ENCODE measurements at regions not wholly inside any gene's neighbourhood (a gene's known extent, or its start where the extent isn't known, plus 50 kb on each side); places are given as distances from the start of the nearest gene placed in this dataset.
"Not testable (repeated sequence)": the region's sequence is repeated elsewhere in the genome, so short reads cannot be mapped to it uniquely, and the experiment has no call there.

DNA sequence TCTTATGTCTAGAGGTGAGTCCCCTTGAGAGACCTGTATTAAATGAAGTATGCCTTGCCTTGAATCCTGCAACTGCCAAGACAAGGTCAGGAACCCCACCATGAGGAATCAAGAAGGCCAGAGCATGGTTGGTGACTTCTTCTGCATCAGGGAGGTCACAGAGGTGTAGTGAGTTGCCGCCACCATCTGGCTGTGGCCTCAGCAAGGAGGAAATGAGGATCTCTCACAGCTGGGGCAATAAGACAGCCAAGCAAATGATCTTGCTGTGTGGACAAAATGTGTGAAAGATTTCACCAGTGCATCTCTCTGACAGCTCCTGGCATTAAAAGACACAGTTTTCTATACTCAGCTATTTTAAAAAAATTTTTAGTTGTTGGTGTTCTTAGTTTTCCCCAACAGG, 611.0 kb downstream of the DOK5 start:
- DNase-seq (ENCODE audit: extremely low spot score), result no peak
- Histone ChIP-seq H3K36me3 (no peaks in the 10 kb centered on the region), H3K27ac (replicated peaks in 1 of 4) (no peak overlapping the region), H3K9me3 (no peaks in the 10 kb centered on the region), H3K4me3 (no peak overlapping the region), H3K27me3 (no peaks in the 10 kb centered on the region), H3K4me1 (no peaks in the 10 kb centered on the region)
- intact Hi-C loops (cut with DNase I), result no loop called here
- 80% methylated on average over 1 of the region's 1 CpG for WGBS
- TF ChIP-seq POLR2A (IDR thresholded peaks at IDR 0.05; ENCODE audit: low read depth), result no peak
- TF ChIP-seq POLR2AphosphoS5 (IDR thresholded peaks at IDR 0.05), result no peak
- TF ChIP-seq, protein P1, sequence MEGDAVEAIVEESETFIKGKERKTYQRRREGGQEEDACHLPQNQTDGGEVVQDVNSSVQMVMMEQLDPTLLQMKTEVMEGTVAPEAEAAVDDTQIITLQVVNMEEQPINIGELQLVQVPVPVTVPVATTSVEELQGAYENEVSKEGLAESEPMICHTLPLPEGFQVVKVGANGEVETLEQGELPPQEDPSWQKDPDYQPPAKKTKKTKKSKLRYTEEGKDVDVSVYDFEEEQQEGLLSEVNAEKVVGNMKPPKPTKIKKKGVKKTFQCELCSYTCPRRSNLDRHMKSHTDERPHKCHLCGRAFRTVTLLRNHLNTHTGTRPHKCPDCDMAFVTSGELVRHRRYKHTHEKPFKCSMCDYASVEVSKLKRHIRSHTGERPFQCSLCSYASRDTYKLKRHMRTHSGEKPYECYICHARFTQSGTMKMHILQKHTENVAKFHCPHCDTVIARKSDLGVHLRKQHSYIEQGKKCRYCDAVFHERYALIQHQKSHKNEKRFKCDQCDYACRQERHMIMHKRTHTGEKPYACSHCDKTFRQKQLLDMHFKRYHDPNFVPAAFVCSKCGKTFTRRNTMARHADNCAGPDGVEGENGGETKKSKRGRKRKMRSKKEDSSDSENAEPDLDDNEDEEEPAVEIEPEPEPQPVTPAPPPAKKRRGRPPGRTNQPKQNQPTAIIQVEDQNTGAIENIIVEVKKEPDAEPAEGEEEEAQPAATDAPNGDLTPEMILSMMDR (IDR thresholded peaks at IDR 0.05), result no peak
- TF ChIP-seq EP300 (IDR thresholded peaks at IDR 0.05), result no peak

DNA sequence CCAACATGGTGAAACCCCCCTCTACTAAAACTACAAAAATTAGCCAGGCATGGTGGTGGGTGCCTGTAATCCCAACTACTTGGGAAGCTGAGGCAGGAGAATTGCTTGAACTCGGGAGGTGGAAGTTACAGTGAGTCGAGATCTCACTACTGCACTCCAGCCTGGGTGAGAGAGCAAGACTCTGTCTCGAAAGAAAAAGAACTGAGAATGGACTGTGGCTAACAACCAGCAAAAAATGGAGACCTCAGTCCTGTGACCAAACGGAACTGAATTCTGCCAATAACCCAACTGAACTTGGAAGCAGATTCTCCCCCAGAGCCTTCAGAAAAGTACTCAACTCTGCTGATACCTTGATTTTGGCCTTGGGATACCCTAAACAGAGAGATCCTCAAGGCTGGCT, 604.5 kb downstream of the DOK5 start:
- Histone ChIP-seq H3K9me3 (peaks cover 0 to 6% (median 0%) of the 10 kb centered on the region in 4 donors), H3K36me3 (no peaks in the 10 kb centered on the region), H3K27me3 (no peaks in the 10 kb centered on the region), H3K27ac (replicated peaks in 1 of 4) (no peak overlapping the region), H3K4me1 (no peaks in the 10 kb centered on the region), H3K4me3 (no peak overlapping the region)
- TF ChIP-seq POLR2A (IDR thresholded peaks at IDR 0.05; ENCODE audit: low read depth), result no peak
- TF ChIP-seq EP300 (IDR thresholded peaks at IDR 0.05), result no peak
- TF ChIP-seq POLR2AphosphoS5 (IDR thresholded peaks at IDR 0.05), result no peak
- intact Hi-C loops (cut with DNase I), result no loop called here
- 82% methylated on average over 4 of the region's 4 CpGs for WGBS
- DNase-seq (ENCODE audit: extremely low spot score), result no peak

GRCh38 chr20:55074266-55074840, 599.0 kb downstream of the DOK5 start:
- H3K9me3 ChIP-seq; H3K36me3 ChIP-seq; H3K27me3 ChIP-seq; H3K4me3 ChIP-seq; intact Hi-C loops (cut with DNase I); H3K27ac ChIP-seq (replicated peaks in 1 of 4); H3K4me1 ChIP-seq; DNase-seq (ENCODE audit: extremely low spot score): not testable (repeated sequence)
- 96% methylated on average over 17 of the region's 19 CpGs for WGBS

GRCh38 chr20:55070001-55070400, 594.6 kb downstream of the DOK5 start:
- no peak overlapping the region for H3K4me3 ChIP-seq
- WGBS, result 53% methylated on average over 1 of the region's 1 CpG
- TF ChIP-seq, protein P1 (IDR thresholded peaks at IDR 0.05), result no peak
- TF ChIP-seq POLR2A (IDR thresholded peaks at IDR 0.05; ENCODE audit: low read depth) (no peak), POLR2AphosphoS5 (IDR thresholded peaks at IDR 0.05) (no peak), EP300 (IDR thresholded peaks at IDR 0.05) (no peak)
- no peak overlapping the region for H3K27ac ChIP-seq (replicated peaks in 1 of 4)
- no peaks in the 10 kb centered on the region for H3K27me3 ChIP-seq
- no peak for DNase-seq (ENCODE audit: extremely low spot score)
- no peaks in the 10 kb centered on the region for H3K36me3 ChIP-seq
- H3K4me1 ChIP-seq, result no peaks in the 10 kb centered on the region
- intact Hi-C loops (cut with DNase I), result no loop called here
- H3K9me3 ChIP-seq, result peaks cover 0 to 5% (median 0%) of the 10 kb centered on the region in 4 donors

- no peak for DNase-seq (ENCODE audit: extremely low spot score)
- no peak overlapping the region for H3K27ac ChIP-seq (replicated peaks in 1 of 4)
- no peaks in the 10 kb centered on the region for H3K4me1 ChIP-seq
- H3K9me3 ChIP-seq, result peaks cover 0 to 13% (median 6%) of the 10 kb centered on the region in 4 donors
- intact Hi-C loops (cut with DNase I), result no loop called here
- WGBS, result 81% methylated on average over 3 of the region's 7 CpGs
- TF ChIP-seq EP300 (IDR thresholded peaks at IDR 0.05), result no peak
- TF ChIP-seq, protein P1 (IDR thresholded peaks at IDR 0.05), result no peak
- TF ChIP-seq POLR2AphosphoS5 (IDR thresholded peaks at IDR 0.05), result no peak
- no peak for TF ChIP-seq POLR2A (IDR thresholded peaks at IDR 0.05; ENCODE audit: low read depth)
- no peaks in the 10 kb centered on the region for H3K27me3 ChIP-seq
- no peak overlapping the region for H3K4me3 ChIP-seq
- H3K36me3 ChIP-seq, result no peaks in the 10 kb centered on the region
Observed at GRCh38 chr20:55067158-55067825, 591.9 kb downstream of the DOK5 start.

Data from esophagus muscularis mucosa (tissue), 4 donors.